ENCODE measurements at regions not wholly inside any gene's neighbourhood (a gene's known extent, or its start where the extent isn't known, plus 50 kb on each side); places are given as distances from the start of the nearest gene placed in this dataset.
"Not testable (repeated sequence)": the region's sequence is repeated elsewhere in the genome, so short reads cannot be mapped to it uniquely, and the experiment has no call there.

DNA sequence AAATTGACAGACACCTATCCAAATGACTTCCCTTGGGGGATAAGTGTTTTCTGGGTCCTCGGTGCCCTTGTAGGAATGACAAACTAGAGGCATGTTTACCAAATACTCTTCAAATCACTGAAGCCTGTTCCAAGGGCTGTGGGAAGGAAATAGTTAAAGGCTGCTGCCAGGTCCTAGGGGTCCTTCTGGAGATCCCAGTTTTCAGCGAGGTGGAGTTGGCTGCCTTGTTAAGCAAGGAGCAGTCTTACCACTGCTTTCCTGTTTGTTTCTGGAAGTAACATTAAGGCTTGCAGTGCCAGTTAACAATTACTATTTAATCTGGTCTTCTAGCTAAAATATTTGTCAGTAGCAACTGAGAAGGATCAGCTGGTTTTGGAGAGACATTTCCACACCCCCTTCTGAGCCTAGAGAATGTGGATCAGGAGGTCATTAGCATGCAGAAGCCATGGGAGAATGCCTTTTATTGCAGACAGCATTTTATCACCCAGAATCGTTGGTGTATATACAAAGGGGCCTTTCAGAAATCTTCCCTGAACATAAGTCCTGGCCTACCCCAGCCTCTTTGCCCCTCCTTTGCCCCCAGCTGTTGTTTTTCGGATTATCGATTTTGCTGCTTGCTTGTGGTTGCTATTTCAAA, 238.8 kb downstream of the DMAC1 start:
- Histone ChIP-seq H3K27ac (no peak overlapping the region), H3K9ac (no peak overlapping the region)

GRCh38 chr9:7554699-7555098, 244.9 kb downstream of the DMAC1 start:
- H3K36me3 ChIP-seq (ENCODE audit: control insufficient read depth, insufficient read depth, low read length) = no peaks in the 10 kb centered on the region
- H2AFZ ChIP-seq = no peak overlapping the region
- no peaks in the 10 kb centered on the region for H3K9me3 ChIP-seq (ENCODE audit: control insufficient read depth, low read length)
- TF ChIP-seq, protein P1, sequence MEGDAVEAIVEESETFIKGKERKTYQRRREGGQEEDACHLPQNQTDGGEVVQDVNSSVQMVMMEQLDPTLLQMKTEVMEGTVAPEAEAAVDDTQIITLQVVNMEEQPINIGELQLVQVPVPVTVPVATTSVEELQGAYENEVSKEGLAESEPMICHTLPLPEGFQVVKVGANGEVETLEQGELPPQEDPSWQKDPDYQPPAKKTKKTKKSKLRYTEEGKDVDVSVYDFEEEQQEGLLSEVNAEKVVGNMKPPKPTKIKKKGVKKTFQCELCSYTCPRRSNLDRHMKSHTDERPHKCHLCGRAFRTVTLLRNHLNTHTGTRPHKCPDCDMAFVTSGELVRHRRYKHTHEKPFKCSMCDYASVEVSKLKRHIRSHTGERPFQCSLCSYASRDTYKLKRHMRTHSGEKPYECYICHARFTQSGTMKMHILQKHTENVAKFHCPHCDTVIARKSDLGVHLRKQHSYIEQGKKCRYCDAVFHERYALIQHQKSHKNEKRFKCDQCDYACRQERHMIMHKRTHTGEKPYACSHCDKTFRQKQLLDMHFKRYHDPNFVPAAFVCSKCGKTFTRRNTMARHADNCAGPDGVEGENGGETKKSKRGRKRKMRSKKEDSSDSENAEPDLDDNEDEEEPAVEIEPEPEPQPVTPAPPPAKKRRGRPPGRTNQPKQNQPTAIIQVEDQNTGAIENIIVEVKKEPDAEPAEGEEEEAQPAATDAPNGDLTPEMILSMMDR (IDR thresholded peaks at IDR 0.05) = no peak
- H3K79me2 ChIP-seq = no peaks in the 10 kb centered on the region
- H3K27ac ChIP-seq = no peak overlapping the region
- H3K4me3 ChIP-seq (ENCODE audit: low read depth, low read length) = no peak overlapping the region
- H3K9ac ChIP-seq = no peak overlapping the region
- H3K27me3 ChIP-seq (ENCODE audit: control insufficient read depth, insufficient read depth, low read length) = no peaks in the 10 kb centered on the region
- H3K4me1 ChIP-seq = no peaks in the 10 kb centered on the region
- no peak overlapping the region for H3K4me2 ChIP-seq (ENCODE audit: low read length)

More for the DNA sequence above, 238.8 kb downstream of the DMAC1 start:
- Histone ChIP-seq H3K4me1 (no peaks in the 10 kb centered on the region), H3K4me3 (ENCODE audit: low read depth, low read length) (no peak overlapping the region), H3K4me2 (ENCODE audit: low read length) (no peak overlapping the region), H3K9me3 (ENCODE audit: control insufficient read depth, low read length) (no peaks in the 10 kb centered on the region), H3K36me3 (ENCODE audit: control insufficient read depth, insufficient read depth, low read length) (no peaks in the 10 kb centered on the region), H2AFZ (no peak overlapping the region), H3K27me3 (ENCODE audit: control insufficient read depth, insufficient read depth, low read length) (no peaks in the 10 kb centered on the region), H3K79me2 (no peaks in the 10 kb centered on the region)
- TF ChIP-seq, protein P1 (IDR thresholded peaks at IDR 0.05) = no peak

DNA sequence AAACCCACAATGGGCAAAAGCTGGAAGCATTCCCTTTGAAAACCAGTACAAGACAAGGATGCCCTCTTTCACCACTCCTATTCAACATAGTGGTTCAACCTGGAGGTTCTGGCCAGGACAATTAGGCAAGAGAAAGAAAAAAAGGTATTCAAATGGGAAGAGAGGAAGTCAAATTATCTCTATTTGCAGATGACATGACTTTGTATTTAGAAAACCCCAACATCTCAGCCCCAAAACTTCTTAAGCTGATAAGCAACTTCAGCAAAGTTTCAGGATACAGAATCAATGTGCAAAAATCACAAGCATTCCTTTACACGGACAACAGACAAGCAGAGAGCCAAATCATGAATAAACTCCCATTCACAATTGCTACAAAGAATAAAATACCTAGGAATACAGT, 246.9 kb downstream of the DMAC1 start:
- not testable (repeated sequence) for H3K36me3 ChIP-seq (ENCODE audit: control insufficient read depth, insufficient read depth, low read length); H3K4me3 ChIP-seq (ENCODE audit: low read depth, low read length); H3K27me3 ChIP-seq (ENCODE audit: control insufficient read depth, insufficient read depth, low read length); H3K27ac ChIP-seq; H3K9me3 ChIP-seq (ENCODE audit: control insufficient read depth, low read length); H3K4me2 ChIP-seq (ENCODE audit: low read length); H3K9ac ChIP-seq; H2AFZ ChIP-seq; H3K79me2 ChIP-seq; H3K4me1 ChIP-seq

GRCh38 chr9:7549249-7549648, 250.3 kb downstream of the DMAC1 start:
- TF ChIP-seq, protein P1 (IDR thresholded peaks at IDR 0.05) = no peak
- Histone ChIP-seq H2AFZ (no peak overlapping the region), H3K27ac (no peak overlapping the region), H3K4me2 (ENCODE audit: low read length) (no peak overlapping the region), H3K4me1 (no peaks in the 10 kb centered on the region), H3K27me3 (ENCODE audit: control insufficient read depth, insufficient read depth, low read length) (no peaks in the 10 kb centered on the region), H3K79me2 (no peaks in the 10 kb centered on the region), H3K36me3 (ENCODE audit: control insufficient read depth, insufficient read depth, low read length) (no peaks in the 10 kb centered on the region), H3K9me3 (ENCODE audit: control insufficient read depth, low read length) (no peaks in the 10 kb centered on the region), H3K9ac (no peak overlapping the region), H3K4me3 (ENCODE audit: low read depth, low read length) (no peak overlapping the region)

- Histone ChIP-seq H3K27me3 (ENCODE audit: control insufficient read depth, insufficient read depth, low read length) (no peaks in the 10 kb centered on the region), H2AFZ (no peak overlapping the region), H3K4me3 (ENCODE audit: low read depth, low read length) (no peak overlapping the region), H3K36me3 (ENCODE audit: control insufficient read depth, insufficient read depth, low read length) (no peaks in the 10 kb centered on the region), H3K9ac (no peak overlapping the region), H3K27ac (no peak overlapping the region), H3K79me2 (no peaks in the 10 kb centered on the region), H3K4me2 (ENCODE audit: low read length) (no peak overlapping the region), H3K9me3 (ENCODE audit: control insufficient read depth, low read length) (no peaks in the 10 kb centered on the region), H3K4me1 (no peaks in the 10 kb centered on the region)
- TF ChIP-seq, protein P1 (IDR thresholded peaks at IDR 0.05) = no peak
Observed at GRCh38 chr9:7546261-7546660, 253.3 kb downstream of the DMAC1 start.
